GM19351 (cell line): ENCODE measurements at regions not wholly inside any gene's neighbourhood (a gene's known extent, or its start where the extent isn't known, plus 50 kb on each side); places are given as distances from the start of the nearest gene placed in this dataset.

Experiments
- ATAC-seq: cut with Tn5 transposase; IDR thresholded peaks from one replicate; pipeline ENCODE4 v1.9.1; 2021; ENCODE audit warnings: mild to moderate bottlenecking, moderate library complexity; ENCODE audit not compliant: unreplicated experiment

DNA sequence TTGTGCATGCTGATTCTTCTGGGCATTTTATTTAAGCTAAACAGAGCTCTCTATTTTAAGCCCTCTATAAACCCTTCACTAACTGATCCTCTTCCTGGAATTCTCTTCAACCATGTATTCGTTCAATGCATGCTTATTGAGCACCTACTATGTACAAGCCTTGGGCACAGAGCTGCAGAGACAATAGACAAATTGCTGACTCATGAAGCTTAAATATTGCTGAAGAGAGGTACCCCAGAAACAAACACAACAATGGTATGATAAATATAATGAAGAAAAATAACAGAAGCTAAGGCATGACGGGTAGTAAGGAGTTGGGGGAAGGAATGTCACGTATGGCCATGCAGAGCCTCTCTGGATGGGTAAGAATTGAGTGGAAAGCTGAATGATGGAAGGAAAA lies 222.2 kb downstream of the PPARGC1A start:
- ATAC-seq = no peak

DNA sequence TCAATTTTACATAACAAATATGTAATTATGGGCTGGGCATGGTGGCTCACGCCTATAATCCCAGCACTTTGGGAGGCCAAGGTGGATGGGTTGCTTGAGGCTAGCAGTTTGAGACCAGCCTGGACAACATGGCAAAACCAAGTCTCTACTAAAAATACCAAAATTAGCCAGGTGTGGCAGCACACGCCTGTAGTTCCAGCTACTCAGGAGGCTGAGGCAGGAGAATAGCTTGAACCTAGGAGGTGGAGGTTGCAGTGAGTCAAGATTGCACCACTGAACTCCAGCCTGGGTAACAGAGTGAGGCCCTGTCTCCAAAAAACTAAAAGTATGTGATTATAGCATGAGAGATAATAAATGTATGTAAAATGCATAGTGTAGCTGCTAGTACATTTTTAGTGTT lies 229.0 kb downstream of the PPARGC1A start:
- ATAC-seq = no peak

DNA sequence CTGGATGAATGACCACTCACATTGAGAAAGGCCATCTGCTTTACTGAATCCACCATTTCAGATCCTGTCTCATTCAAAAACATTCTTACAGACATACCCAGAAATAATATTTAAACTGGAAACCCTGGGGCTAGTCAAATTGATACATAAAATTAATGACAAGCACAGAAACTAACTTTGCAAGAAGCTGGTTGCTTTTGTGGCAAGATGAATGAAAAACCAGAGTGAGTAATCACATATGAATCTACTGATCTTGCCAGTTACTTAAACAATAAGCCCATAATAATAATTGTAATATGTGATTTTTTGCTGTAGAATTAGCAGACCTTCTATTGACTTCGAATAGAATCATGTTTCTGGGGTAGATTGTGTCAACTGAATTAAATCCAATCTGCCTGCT lies 235.1 kb downstream of the PPARGC1A start:
- ATAC-seq = no peak

DNA sequence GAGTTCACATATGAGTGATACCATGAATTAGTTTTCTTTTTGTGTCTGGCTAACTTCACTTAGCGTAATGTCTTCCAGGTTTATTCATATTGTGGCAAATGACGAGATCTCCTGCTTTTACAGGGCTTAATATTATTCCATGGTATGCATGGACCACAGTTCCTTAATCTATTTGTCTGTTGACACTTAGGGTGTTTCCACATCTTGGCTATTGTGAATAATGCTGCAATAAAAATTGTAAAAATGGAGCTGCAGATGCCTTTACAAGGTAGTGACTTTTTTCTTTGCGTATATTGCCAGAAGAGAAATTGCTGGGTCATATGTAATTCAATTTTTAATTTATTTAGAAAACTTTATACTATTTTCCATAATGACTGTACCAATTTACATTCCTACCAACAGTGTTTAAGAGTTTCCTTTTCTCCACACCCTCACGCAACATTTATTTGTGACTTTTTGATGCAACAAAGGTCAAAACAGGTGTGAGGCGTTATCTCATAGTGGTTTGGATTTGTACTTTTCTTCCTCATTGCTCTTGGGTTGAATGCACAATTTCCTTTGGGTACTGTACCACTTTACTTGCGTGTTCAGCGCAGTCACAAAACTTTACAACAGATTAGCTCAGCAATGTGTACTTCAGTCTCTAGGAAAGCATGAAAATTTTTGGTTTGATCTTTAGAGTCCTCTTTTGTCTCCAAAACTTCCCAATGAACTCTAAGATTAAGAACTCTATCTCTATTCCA lies 240.8 kb downstream of the PPARGC1A start:
- ATAC-seq = no peak

DNA sequence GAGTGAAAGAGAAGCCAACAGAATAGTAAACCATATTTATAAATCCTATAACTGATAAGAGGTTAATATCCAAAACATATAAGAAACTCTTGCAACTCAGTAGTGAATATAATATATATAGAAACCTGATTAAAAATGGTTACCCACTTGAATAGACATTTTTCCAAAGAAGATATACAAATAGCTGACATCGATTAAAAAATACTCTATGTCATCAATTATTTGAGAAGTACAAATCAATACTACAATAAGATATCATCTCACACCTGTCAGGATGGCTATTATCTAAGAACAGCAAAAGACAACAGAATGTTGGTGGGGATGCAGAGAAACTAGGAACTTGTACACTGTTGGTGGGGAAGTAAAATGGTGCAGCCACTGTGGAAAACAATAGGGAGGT lies 254.4 kb downstream of the PPARGC1A start:
- no peak for ATAC-seq

DNA sequence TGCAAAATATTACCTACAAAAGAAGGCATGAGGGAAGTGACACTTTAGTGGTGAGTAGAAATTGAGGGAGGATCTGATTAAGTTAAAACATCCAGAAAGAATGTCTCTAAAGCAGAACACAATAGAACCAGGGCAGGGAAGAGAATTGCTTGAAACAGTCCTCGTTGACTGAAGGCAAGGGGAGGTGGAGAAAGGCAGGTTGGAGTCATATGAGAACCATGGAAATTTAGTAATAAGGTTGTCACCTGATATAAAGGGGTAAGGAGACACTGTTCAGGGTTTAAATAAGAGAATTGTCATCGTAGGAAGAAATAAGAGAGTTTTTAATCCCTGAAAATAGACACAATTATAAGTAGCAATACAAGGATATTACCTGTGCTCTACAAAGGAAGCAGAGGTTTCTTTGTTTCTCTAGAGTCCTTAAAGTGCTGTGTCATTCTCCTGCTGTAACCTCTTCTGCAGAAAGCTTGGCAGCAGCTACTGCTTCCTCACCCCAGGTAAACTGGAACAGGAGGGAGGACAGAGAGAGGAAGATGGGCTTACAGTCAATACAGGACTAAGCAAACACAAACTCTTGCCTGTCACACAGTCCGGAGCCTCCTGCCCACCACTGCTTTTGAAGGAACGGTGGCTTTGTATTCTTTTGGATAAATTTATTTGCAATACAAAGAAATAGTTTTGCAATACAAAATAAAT lies 258.4 kb downstream of the PPARGC1A start:
- no peak for ATAC-seq

DNA sequence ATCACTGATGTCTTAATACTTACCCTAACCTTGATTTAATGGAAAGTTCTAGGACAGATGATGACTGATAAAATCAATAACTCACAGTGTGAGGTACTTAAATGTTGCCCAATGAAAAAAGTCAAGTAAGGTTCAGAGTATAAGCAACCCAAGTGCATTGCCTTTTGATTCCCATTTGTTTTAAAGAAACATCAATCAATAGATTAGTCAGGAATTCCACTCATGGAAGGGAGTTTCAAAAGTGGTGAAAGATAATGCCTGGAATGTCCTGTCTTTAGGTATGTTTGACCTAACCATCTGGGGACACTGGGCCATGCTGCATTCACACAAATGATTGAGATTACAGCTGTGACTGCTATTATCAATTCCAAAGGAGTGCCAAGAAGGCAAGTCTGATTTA lies 259.7 kb downstream of the PPARGC1A start:
- ATAC-seq = no peak

DNA sequence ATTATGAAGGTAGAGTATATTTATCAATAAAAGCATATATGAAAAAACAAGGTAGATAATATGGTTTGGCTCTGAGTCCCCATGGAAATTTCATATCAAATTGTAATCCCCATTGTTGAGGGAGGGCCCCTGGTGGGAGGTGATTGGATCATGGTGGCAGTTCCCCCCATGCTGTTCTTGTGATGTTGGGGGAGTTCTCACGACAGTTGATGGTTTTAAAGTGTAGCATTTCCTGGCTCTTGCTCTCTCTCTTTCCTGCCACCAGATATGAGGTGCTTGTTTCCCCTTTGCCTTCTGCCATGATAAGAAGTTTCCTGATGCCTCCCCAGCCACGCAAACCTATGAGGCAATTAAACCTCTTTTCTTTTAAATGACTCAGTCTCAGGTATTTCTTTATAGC lies 260.4 kb downstream of the PPARGC1A start:
- no peak for ATAC-seq

DNA sequence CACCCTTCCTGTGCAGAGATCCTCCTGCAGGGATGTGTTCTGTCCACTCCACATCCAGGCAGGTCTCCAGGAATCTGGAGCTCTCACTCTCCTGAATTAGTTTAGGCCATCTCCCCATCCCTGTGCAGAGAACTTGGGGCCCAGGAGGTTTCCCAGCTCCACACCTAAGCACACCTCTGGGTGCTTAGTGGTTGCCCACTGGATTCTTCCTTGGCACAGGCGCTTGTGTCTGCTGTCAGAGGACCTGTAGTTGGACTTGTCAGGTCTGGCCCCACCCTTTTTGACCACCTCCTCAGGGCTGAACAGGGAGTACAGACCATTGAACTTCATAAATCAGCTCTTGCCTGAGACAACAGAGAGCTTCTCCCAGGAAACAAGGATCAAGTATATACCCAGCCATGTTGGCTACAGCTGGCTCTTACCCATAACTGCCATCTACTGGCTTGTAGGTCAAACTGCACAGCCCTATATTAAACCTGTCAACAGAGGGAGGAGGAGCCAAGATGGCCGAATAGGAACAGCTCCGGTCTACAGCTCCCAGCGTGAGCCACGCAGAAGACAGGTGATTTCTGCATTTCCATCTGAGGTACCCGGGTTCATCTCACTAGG lies 275.5 kb downstream of the PPARGC1A start:
- ATAC-seq = no peak

DNA sequence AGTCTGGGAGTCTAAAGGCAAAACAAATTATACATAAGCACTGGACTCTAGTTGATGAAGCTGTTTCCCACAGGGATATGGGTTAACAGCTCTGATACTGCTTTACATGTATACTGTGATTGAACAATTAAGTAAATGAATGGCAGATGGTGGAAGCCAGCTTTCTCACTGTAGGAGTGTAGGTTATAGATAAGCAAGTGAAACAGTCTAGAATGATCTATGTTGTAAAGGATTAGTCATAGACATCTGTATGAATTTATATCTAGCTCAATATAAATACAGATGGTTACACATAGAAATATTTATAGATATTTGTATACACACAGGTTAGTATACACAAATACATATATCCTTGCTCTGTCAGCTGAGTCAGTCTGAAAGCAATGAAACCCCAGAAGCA lies 276.1 kb downstream of the PPARGC1A start:
- ATAC-seq = no peak

DNA sequence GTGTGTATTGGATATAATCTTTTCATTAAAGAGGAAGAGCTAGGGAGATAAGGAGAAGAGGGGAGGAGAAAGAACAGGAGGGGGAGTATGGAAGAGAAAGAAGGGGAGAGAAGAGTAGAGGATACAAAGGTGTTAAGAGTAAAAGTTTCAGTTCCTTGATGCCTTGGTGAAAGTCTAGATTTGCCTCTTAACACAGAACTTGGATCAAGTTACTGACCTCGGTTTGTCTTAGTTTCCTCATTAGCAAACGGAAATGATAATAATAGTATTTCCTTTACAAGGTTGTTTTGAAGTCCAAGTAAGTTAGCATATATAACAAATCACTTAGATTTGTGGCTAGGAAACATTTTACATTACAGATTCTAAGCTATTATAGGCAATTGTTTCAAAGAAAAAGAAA lies 287.1 kb downstream of the PPARGC1A start:
- ATAC-seq = no peak

DNA sequence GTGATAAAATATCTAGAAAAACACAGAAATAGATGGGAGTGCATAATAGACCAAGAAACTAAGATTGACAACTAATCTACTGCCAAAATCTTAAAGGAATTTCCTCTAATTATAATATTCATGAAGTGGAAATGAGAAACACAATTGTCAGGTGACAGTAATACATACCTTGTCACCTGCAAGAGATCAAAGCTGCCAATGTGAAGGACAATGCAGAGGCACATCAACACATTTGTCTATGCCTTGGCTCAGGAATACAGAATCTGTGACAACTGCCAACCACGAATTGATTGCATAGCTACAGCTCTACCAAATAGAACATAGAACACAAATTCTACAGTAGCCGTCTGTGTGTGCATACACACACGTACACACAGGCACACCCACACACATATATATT lies 295.7 kb downstream of the PPARGC1A start:
- ATAC-seq = no peak

DNA sequence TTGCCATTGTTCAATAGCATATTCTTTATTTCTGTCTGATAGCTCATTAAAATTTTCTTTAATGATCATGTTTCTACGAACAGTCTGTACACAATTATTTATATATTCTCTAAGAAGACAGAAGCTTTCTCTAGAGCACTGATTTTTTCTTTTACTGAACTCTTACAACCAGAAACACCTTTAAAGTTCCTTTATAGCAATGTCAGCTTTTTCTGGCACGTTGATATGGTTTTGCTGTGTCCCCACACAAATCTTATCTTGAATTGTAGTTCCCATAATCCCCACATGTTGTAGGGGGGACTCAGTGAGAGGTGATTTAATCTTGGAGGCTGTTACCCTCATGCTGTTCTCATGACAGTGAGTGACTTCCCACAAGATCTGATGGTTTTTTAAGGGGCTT lies 299.4 kb downstream of the PPARGC1A start:
- ATAC-seq = no peak

DNA sequence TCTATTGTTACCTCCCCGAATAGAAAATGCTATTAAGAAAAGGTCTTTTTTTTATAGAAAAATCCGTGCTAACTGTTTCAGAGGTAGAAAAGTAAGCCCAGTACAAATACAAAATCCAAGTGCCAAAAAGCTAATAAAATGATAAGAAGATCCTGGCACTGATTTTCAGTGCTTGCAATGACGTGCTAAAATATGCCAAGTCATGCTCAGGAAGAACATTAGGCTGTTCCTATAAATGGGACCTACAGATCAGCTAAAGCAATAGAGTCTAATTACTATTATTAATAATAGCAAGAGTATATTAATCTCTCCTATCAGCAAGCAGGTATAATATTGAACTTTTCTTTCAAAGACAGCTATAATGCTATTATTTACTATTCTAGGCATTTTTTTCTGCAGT lies 305.8 kb downstream of the PPARGC1A start:
- ATAC-seq = no peak

DNA sequence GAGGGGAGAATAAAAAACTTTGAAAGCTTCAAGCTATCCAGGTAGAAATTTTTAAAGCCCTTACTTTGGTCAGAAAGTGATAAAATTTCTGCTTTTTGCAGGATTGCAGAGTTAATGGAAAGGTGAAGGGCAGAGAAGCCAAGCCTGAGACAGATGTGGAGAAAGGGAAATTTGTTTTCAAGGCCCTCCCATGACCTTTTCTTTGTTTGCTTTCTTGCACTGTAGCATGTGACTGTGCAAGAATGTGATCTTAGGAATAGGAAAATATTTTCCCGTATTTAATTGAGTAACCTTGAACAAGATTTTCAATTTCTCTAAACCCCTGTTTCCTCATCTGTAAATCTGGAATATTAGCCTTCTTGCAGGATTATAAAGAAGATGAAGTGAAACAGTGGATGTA lies 307.2 kb downstream of the PPARGC1A start:
- ATAC-seq = no peak

DNA sequence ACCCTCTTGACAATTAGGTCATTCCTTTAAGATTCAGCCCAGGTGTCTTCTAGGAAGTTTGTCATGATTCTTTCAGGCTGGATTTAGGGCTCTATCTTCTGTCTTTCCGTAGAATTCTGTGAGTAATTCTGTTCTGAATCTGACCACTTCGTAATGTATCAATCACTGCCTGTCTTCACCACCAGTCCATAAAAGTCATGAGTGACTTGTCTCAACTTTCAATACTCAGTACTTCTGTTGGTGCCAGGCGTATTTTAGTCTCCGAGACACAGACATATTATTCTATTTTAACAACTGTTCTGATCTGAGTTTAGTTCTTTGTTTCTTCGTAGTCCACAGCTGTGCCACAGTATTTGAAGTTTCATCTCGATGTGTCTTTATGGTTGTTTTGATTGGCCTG lies 310.7 kb downstream of the PPARGC1A start:
- ATAC-seq = no peak

DNA sequence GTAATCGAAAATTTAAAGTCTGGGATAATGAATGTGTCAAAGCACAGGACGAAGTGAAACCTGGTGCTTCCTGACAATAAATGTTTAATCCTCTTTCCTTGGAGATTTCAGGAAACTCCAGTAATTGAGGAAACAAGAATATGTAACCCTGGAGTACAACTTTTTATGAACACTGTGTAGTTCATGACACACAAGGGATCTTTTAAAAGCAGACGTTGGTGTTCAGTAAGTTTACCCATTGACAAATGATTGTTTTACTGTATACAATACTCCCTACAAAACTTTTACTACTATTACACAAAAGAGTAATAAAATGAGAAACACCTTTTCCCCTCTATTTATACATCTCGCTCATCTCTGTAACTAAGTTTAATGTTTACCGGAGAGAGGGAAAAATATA lies 312.4 kb downstream of the PPARGC1A start:
- ATAC-seq = no peak

DNA sequence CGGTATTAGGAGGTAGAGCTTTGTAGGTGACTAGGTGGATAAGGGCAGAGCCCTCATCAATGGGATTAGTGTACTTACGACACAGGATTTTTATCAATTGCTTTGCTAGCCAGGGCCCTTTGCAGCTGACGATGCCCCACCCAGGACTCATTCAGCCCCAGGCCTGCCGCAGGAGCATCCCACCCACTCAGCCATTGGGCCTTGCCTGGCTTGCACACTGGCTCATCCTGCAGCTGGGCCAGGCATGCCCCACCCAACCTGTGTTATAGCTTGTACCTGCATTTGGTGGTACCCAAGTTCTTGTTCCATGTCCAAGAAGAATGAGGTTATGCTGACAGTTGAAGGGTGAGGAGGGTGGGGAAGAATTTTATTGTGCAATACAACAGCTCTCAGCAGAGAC lies 317.5 kb downstream of the PPARGC1A start:
- ATAC-seq = no peak

DNA sequence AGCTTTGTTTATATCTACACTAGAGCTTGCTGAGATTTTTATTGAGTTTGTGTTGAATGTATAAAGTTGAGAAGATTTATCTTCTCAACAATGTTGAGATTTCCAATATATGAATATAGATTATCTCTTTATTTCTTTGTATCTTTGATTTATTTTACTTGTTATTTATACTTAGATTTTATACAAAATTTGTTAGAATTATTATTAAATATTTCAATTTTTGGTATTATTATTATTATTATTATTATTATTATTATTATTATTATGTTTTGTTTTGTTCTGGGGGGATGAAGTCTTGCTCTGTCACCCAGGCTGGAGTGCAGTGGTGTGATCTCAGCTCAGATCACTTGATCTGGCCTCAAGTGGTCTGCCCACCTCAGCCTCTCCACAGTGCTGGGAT lies 322.5 kb downstream of the PPARGC1A start:
- no peak for ATAC-seq

DNA sequence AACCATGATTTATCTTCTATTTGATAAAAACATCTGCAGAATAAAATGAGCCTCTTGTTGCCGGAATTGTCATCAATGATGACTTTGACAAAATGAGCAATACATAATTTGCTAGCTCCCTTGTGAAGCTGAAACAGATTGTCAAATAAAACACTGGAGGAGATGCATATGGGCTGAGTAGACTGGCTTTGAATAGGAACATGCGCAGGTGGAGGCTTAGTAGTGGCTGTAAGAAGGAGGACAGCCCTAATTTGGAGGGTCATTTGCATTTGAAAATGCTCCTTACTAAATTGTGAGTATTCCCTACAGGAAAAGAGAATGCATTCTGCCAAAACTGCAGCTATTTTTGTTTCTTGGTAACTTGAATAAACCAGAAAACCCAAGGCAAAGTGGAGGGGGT lies 329.1 kb downstream of the PPARGC1A start:
- no peak for ATAC-seq

DNA sequence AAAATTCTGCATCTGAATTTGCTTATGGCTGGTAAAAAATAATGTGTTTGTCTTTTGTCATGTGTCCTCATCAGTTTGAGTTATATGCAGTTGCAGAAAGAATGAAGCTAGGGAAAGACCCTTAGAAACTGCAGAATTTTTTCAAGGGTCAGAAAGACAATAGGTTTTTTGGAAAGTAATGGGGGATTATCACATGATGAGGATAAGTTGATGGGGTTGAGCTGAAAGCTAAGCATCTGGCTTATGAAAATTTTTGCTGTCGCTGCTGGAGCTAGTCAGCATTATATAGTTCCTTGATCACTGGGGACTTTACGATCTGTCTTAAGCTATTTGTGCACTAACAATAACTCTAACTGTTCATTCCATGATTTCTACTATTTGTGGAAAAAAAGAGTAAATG lies 331.7 kb downstream of the PPARGC1A start:
- ATAC-seq = no peak

DNA sequence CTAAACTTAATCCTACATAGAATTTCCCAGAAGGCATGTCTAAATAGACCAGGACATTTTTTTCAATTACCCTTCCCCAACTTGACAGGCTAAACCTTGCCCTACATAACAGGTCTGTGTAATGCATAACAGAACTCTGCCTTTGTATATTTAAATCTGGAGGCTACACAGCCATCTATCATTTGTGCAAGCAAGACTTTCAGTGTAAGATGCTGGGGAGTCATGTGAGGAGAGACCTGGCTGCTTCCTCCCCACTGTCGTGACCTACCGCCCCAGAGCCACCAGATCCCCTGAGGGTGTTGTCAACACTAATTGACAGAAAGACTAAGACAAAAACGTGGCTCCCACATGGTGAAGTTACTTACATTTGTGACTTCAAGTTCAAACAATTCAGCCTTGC lies 342.2 kb downstream of the PPARGC1A start:
- no peak for ATAC-seq
